NCI-H1436 (cell line): ENCODE measurements at regions not wholly inside any gene's neighbourhood (a gene's known extent, or its start where the extent isn't known, plus 50 kb on each side); places are given as distances from the start of the nearest gene placed in this dataset.
"Not testable (repeated sequence)": the region's sequence is repeated elsewhere in the genome, so short reads cannot be mapped to it uniquely, and the experiment has no call there.

Experiments used
- DNase-seq: peaks from one replicate; lab custom pipeline; 2025; lab: John Stamatoyannopoulos, UW

GRCh38 chr1:215400741-215401140 lies 166.4 kb upstream of the KCTD3 start:
- no peak for DNase-seq

DNA sequence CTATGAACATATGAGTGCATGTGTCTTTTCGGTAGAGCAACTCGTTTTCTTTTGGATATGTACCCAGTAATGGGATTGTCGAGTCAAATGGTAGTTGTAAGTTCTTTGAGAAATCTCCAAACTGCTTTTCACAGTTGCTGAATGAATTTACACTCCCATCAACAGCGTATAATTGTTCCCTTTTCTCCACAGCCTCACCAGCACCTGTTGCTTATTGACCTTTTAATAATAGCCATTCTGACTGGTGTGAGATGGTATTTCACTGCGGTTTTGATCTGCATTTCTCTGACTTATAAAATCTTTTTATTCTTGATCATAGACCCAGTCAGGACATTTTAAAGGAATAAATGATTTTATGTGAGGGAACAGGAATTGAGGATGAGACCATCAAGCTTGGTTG lies 165.0 kb upstream of the KCTD3 start:
- no peak for DNase-seq

DNA sequence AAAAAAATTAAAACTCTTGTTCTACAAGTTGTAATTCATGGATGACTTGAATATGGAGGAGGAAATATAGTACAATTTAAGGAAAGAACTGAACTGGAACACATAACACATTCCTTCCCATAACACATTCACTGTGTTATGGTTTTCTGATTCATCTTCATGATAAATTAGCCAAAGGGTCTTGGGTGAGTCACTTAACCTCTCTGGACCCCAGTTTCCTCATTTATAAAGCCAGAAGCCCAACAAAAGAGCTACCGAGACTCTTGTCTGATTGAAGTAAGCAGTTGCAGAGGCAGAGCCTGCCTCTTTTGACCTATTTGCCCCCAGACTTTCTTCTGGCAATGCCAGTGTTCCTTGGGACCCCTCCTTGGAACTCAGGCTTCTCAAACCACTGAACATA lies 161.9 kb upstream of the KCTD3 start:
- DNase-seq = no peak

DNA sequence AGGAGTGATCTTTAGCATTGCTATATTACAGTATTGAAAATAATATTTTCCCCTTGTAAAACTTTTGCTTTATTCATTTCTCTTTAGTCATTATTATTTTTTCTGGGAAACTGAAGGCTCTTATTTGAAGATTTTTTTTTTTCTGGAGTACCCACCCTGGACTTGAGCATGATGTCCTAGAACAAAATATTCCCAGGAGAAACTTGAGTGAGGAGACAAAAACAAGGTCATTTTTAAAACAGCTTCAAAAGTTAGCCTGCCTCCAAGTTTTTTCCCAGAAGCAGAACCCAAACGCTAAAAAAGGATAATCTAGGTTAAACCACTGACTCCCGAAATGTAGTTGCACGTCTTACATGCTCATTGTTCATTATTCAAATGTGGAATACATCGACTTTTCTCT lies 160.2 kb upstream of the KCTD3 start:
- DNase-seq = no peak

GRCh38 chr1:215407575-215407974 lies 159.5 kb upstream of the KCTD3 start:
- DNase-seq = no peak

GRCh38 chr1:215409546-215409945 lies 157.6 kb upstream of the KCTD3 start:
- DNase-seq = not testable (repeated sequence)

DNA sequence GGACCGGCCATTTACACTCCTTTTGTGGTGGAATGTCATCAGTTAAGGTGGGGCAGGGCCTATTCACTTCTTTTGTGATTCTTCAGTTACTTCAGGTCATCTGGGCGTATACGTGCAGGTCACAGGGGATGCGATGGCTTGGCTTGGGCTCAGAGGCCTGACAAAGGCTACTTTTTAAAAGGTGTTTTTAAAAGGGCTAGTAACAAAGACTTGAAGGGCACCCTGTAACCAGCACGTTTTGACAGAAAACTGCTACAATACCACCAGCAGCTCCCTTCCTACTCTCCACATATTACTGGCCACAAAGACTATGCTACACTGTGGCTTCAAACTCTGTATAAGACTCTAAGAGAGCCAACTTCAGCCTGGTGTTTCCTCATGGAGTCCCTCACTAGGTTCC lies 151.6 kb upstream of the KCTD3 start:
- not testable (repeated sequence) for DNase-seq

GRCh38 chr1:215416497-215416896 lies 150.6 kb upstream of the KCTD3 start:
- no peak for DNase-seq

DNA sequence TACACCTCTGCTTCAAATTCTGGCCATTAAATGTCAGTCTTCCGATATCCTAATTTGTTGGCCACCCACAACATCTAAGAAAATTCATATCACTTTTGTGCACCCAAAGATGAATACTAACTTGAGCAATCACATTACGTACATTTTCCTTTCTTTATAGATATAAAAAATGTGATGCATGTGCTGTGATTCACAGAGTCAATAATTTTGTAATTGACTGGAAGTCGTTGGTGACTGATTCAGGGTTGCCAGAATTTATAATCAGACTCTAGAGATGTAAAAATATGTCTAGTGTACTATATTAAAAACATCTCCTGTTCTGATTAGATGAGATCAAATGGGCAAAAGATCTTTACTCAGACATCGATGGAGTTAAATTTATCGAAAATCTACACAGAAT lies 150.0 kb upstream of the KCTD3 start:
- DNase-seq = no peak

DNA sequence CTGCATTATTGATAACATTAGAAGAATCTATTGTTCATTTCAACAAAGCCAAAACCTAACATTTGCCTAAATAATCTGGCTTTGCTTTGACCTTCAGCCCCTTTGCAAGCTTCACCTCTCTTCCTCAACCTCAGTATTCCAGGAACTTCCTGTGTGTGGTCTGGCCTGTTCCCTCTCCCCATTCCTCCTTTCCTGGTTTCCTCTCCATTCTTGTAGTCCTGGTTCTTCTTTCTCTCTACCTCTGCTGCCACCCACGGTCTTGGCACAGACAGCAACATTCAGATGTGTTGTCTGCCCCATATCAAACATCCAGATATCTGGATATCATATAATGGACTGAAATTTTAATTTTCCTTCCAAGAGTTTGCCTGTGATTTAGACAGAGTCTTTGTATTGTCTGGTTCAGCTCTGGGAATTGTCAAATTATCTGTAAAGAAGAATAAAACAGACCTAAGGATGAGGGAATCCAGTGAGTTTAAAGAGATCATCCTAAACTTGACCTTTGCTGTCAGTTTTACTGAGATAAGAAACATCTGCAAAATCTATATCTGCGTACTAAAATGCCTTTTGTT lies 148.1 kb upstream of the KCTD3 start:
- DNase-seq = no peak

- no peak for DNase-seq
These were observed 145.4 kb upstream of the KCTD3 start for GRCh38 chr1:215421744-215422143.

DNA sequence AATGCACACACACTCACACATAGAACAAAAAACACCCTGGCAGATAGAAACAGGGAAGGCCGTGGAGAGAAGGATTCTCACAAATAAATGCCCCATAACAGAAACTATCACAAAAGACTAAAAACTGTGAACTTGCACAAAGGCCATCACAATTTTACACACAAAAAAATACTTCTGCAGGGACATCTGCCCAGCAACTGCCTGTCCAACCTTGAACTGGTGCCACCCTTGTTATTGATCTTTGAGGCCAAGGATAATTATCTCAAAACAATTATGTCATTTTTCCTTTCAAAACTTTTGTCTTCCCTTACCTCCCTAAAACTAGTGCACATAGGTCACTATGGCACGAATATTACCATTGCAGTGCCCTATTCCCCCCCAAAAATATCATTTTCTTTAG lies 143.8 kb upstream of the KCTD3 start:
- no peak for DNase-seq

DNA sequence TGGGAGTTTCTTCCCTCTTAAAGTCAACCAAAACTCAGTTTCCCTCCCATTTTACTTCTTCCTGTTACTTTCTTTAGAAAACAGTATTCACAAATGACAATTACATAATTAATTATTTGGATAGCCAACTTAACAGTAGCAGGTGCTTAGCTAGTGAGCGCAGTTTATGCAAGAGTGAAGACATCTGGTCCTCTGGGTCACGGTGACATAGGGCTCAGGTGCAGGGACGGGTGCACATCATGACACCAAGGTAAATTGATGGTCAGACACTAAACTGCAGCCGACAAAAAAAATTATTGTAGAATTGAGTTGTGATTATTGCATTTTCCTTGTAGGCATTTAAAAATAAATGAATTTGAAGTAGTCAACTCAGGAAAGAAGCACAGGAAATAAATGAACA lies 142.0 kb upstream of the KCTD3 start:
- DNase-seq = no peak

DNA sequence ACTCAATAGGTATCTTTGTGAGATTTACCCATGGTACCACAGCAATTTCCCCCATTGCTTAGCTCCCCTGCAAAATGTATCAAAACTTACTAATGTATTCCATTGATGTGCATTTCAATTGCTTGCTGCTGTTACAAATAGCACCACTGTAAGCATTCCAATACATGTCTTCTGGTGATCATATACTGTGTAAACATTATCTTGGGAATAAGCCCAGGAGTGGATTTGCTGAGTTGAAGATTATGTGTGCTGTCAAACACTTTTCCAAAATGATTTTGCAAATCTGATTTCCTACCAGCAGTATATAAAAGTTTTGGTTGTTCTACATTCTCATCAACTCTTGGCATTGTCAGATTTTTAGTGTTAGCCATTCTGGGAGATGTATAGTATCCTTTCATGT lies 141.0 kb upstream of the KCTD3 start:
- DNase-seq = no peak

- DNase-seq = not testable (repeated sequence)
These were observed 134.4 kb upstream of the KCTD3 start for GRCh38 chr1:215432483-215433227.

DNA sequence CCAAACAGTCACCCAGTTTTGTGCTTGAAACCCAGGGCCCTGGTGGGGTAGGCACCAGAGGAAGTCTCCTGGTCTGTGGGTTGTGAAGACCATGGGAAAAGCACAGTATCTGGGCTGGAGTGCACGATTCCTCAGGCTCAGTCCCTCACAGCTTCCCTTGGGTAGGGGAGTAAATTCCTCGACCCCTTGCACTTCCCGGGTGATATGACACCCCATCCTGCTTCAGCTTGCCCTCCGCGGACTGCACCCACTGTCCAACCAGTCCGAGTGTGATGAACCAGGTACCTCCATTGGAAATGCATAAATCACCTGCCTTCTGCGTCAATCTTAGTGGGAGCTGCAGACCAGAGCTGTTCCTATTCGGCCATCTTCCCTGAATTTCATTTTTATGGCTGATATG lies 133.9 kb upstream of the KCTD3 start:
- no peak for DNase-seq

DNA sequence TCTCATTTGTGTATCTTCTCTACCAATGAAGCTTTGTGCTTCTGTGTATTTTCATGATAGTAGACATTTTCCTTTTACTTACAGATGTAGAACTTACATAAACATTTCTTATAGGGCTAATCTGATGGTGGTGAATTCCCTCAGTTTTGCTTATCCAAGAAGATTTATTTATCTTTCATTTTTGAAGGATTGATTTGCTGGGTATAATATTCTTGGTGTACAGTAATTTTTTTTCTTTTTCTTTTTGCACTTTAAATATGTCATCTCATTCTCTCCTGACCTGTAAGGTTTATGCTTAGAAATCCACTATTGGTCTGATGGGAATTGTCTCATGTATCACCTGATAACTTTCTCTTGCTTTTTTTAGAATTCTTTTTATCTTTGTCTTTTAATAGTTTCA lies 127.6 kb upstream of the KCTD3 start:
- DNase-seq = no peak

- DNase-seq = no peak
These were observed 122.2 kb upstream of the KCTD3 start for GRCh38 chr1:215444715-215445414.

GRCh38 chr1:215448014-215448413 lies 119.1 kb upstream of the KCTD3 start:
- DNase-seq = not testable (repeated sequence)

GRCh38 chr1:215449147-215449546 lies 118.0 kb upstream of the KCTD3 start:
- not testable (repeated sequence) for DNase-seq

GRCh38 chr1:215453440-215453839 lies 113.7 kb upstream of the KCTD3 start:
- no peak for DNase-seq

GRCh38 chr1:215457213-215457612 lies 109.9 kb upstream of the KCTD3 start:
- no peak for DNase-seq

GRCh38 chr1:215458104-215458503 lies 109.0 kb upstream of the KCTD3 start:
- DNase-seq = no peak
